WTC11 (cell line): ENCODE measurements at regions not wholly inside any gene's neighbourhood (a gene's known extent, or its start where the extent isn't known, plus 50 kb on each side); places are given as distances from the start of the nearest gene placed in this dataset.

Experiments
- RELA ChIP-seq: sonication (generic); formaldehyde crosslinking; IDR thresholded peaks from 2 replicates; pipeline ENCODE4 v1.8.1; 2022; ENCODE audit warnings: missing genetic modification reagents, mild to moderate bottlenecking, borderline replicate concordance
- ZNF232 ChIP-seq: sonication (generic); formaldehyde crosslinking; IDR thresholded peaks from 2 replicates; pipeline ENCODE4 v1.8.0; 2022; ENCODE audit warnings: mild to moderate bottlenecking, missing genetic modification reagents
- TF ChIP-seq, protein P1 (sequence below): fragments of 200-600 bp; IDR thresholded peaks from 2 replicates; pipeline ENCODE4 v1.8.0; 2022; ENCODE audit warnings: antibody characterized with exemption

DNA sequence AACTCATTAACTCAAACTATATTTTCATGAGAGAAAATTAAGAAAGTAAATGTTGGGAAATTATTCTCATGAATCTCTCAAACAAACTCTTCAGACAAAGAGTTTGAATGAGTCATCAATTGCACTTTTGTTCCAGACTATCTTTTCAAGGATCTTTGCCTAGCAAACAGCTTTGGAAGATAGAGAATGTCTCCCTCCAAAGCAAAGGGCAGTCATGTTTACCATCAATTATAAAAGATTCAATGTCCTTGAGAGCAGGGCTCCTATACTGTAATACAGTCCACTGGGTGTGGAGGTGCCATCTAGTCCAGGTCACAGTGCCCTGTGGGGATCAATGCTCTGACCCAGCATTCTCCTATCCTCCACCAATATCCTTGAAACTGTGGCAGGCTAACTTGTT lies 1429.3 kb downstream of the EFNA5 start:
- TF ChIP-seq, protein P1, sequence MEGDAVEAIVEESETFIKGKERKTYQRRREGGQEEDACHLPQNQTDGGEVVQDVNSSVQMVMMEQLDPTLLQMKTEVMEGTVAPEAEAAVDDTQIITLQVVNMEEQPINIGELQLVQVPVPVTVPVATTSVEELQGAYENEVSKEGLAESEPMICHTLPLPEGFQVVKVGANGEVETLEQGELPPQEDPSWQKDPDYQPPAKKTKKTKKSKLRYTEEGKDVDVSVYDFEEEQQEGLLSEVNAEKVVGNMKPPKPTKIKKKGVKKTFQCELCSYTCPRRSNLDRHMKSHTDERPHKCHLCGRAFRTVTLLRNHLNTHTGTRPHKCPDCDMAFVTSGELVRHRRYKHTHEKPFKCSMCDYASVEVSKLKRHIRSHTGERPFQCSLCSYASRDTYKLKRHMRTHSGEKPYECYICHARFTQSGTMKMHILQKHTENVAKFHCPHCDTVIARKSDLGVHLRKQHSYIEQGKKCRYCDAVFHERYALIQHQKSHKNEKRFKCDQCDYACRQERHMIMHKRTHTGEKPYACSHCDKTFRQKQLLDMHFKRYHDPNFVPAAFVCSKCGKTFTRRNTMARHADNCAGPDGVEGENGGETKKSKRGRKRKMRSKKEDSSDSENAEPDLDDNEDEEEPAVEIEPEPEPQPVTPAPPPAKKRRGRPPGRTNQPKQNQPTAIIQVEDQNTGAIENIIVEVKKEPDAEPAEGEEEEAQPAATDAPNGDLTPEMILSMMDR = no peak
- TF ChIP-seq ZNF232 (CRISPR knock-in tag) (no peak), RELA (CRISPR knock-in tag) (no peak)
